Upper lobe of left lung (tissue), 6 donors: ENCODE measurements at regions not wholly inside any gene's neighbourhood (a gene's known extent, or its start where the extent isn't known, plus 50 kb on each side); places are given as distances from the start of the nearest gene placed in this dataset.

Source experiments
- ATAC-seq, 2 donors: fragments of 200-7000 bp; cut with Tn5 transposase; one replicate each; pipeline ENCODE4 v1.9.1; 2022; ENCODE audit warnings: mild to moderate bottlenecking in 2 of 2, moderate library complexity in 2 of 2; ENCODE audit not compliant: low FRiP score in 2 of 2
- DNase-seq, 2 donors: peaks; one replicate each; pipeline ENCODE4 v3.0.0-alpha.2; 2019 to 2020
- H3K27ac ChIP-seq, 4 donors: fragments of 200-600 bp; sonication (generic); one replicate each; pipeline ENCODE4 v1.5.1; 2016 to 2019
- H3K27me3 ChIP-seq, 4 donors: fragments of 200-600 bp; sonication (generic); one replicate each; pipeline ENCODE4 v1.5.1; 2017 to 2019
- H3K36me3 ChIP-seq, 4 donors: fragments of 200-600 bp; sonication (generic); one replicate each; pipeline ENCODE4 v1.5.1; 2016 to 2019
- H3K4me1 ChIP-seq, 4 donors: fragments of 200-600 bp; sonication (generic); one replicate each; pipeline ENCODE4 v1.5.1; 2018 to 2019
- H3K4me3 ChIP-seq, 4 donors: fragments of 200-600 bp; sonication (generic); one replicate each; pipeline ENCODE4 v1.5.1; 2017 to 2019; ENCODE audit warnings: mild to moderate bottlenecking in 2 of 4, moderate library complexity in 1 of 4
- H3K9me3 ChIP-seq, 4 donors: fragments of 200-600 bp; sonication (generic); one replicate each; pipeline ENCODE4 v1.5.1; 2018 to 2019
- EP300 ChIP-seq, 4 donors: sonication (generic); formaldehyde crosslinking; IDR thresholded peaks; one replicate each; pipeline ENCODE4 v1.5.1; 2017; ENCODE audit warnings: antibody characterized with exemption in 4 of 4, control low read depth in 2 of 4
- POLR2A ChIP-seq, 4 donors: fragments of 450-650 bp; IDR thresholded peaks; one replicate each; pipeline ENCODE4 v1.5.1; 2016 to 2017; ENCODE audit warnings: antibody characterized with exemption in 4 of 4, mild to moderate bottlenecking in 2 of 4
- POLR2AphosphoS5 ChIP-seq, 2 donors: sonication (generic); formaldehyde crosslinking; IDR thresholded peaks; one replicate each; pipeline ENCODE4 v1.5.1; 2017; ENCODE audit warnings: antibody characterized with exemption in 2 of 2
- WGBS, 2 donors: methylation state at CpG; one replicate each; pipeline ENCODE4 v1.1.5; 2017 to 2018; 5-methylcytosine and 5-hydroxymethylcytosine counted together
- TF ChIP-seq, protein P1 (sequence below), 6 experiments: fragments of 450-650 bp in 4 of 6; fragments of 200-600 bp in 2 of 6; sonication (generic) in 2 of 6; IDR thresholded peaks; one replicate each; pipeline ENCODE4 v1.5.1; 2016 to 2019; ENCODE audit warnings: antibody characterized with exemption in 6 of 6
- donor health status: DM: no; HTN: no; CAD: no; lungs with moderate emphysema.
- donor health status: DM: no; HTN: yes; CAD: no; lungs with severe emphysema.

- H3K9me3 ChIP-seq, result no peaks in the 10 kb centered on the region
- ATAC-seq (no peak), DNase-seq (no peak)
- H3K36me3 ChIP-seq, result no peaks in the 10 kb centered on the region
- no peak for TF ChIP-seq POLR2AphosphoS5 (IDR thresholded peaks at IDR 0.05)
- no peak for TF ChIP-seq EP300 (IDR thresholded peaks at IDR 0.05)
- TF ChIP-seq, protein P1, sequence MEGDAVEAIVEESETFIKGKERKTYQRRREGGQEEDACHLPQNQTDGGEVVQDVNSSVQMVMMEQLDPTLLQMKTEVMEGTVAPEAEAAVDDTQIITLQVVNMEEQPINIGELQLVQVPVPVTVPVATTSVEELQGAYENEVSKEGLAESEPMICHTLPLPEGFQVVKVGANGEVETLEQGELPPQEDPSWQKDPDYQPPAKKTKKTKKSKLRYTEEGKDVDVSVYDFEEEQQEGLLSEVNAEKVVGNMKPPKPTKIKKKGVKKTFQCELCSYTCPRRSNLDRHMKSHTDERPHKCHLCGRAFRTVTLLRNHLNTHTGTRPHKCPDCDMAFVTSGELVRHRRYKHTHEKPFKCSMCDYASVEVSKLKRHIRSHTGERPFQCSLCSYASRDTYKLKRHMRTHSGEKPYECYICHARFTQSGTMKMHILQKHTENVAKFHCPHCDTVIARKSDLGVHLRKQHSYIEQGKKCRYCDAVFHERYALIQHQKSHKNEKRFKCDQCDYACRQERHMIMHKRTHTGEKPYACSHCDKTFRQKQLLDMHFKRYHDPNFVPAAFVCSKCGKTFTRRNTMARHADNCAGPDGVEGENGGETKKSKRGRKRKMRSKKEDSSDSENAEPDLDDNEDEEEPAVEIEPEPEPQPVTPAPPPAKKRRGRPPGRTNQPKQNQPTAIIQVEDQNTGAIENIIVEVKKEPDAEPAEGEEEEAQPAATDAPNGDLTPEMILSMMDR (IDR thresholded peaks at IDR 0.05), result no peak
- TF ChIP-seq POLR2A (IDR thresholded peaks at IDR 0.05), result no peak
- H3K27ac ChIP-seq, result no peak overlapping the region
- H3K4me1 ChIP-seq, result no peaks in the 10 kb centered on the region
- H3K4me3 ChIP-seq, result no peak overlapping the region
- WGBS, 2 donors, result 94 to 97% methylated on average over 1 of the region's 1 CpG
- H3K27me3 ChIP-seq, result no peaks in the 10 kb centered on the region
Measured at GRCh38 chr17:54021418-54021817, 198.7 kb downstream of the KIF2B start.

DNA sequence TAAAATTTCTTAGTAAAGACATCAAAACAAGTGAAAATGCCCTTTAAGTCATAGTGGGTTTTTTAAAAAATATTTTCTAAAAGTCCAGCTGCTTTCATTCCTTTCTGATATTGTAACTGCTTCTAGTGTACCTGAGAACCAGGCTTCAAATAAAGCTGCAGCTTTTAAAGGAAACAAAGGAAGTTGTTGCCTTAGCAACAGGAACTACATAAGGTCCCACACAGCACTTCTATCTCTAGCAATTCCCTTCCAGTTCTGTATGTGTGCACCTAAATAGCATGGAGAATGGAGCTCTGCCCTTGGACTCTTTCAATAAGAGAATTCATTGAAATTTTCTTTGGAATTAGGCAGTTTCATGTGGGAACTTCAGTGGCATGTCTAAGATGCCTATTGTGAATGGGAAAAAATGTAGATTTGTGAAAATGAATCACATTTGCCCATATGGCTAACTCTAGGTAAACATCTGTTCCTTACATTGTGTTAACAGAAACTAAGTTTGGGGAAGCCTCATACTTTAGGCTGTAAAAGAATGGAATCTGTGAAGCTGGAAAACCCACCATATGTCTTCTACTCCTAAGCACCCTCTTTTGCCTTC lies 206.4 kb downstream of the KIF2B start:
- Histone ChIP-seq H3K4me3 (no peak overlapping the region), H3K36me3 (no peaks in the 10 kb centered on the region), H3K4me1 (no peaks in the 10 kb centered on the region), H3K9me3 (no peaks in the 10 kb centered on the region), H3K27ac (no peak overlapping the region), H3K27me3 (no peaks in the 10 kb centered on the region)
- TF ChIP-seq, protein P1 (IDR thresholded peaks at IDR 0.05), result no peak
- TF ChIP-seq POLR2A (IDR thresholded peaks at IDR 0.05) (no peak), POLR2AphosphoS5 (IDR thresholded peaks at IDR 0.05) (no peak), EP300 (IDR thresholded peaks at IDR 0.05) (no peak)
- DNase-seq, result no peak
- no peak for ATAC-seq

GRCh38 chr17:54029986-54030385 lies 207.3 kb downstream of the KIF2B start:
- Histone ChIP-seq H3K9me3 (no peaks in the 10 kb centered on the region), H3K27me3 (no peaks in the 10 kb centered on the region), H3K4me3 (no peak overlapping the region), H3K27ac (no peak overlapping the region), H3K4me1 (no peaks in the 10 kb centered on the region), H3K36me3 (no peaks in the 10 kb centered on the region)
- ATAC-seq (peak; percentile 21 to 49), DNase-seq (no peak)
- TF ChIP-seq, protein P1 (IDR thresholded peaks at IDR 0.05), result no peak
- no peak for TF ChIP-seq POLR2A (IDR thresholded peaks at IDR 0.05)
- no peak for TF ChIP-seq POLR2AphosphoS5 (IDR thresholded peaks at IDR 0.05)
- TF ChIP-seq EP300 (IDR thresholded peaks at IDR 0.05), result no peak
- 56 to 60% methylated on average over 5 of the region's 5 CpGs for WGBS, 2 donors

DNA sequence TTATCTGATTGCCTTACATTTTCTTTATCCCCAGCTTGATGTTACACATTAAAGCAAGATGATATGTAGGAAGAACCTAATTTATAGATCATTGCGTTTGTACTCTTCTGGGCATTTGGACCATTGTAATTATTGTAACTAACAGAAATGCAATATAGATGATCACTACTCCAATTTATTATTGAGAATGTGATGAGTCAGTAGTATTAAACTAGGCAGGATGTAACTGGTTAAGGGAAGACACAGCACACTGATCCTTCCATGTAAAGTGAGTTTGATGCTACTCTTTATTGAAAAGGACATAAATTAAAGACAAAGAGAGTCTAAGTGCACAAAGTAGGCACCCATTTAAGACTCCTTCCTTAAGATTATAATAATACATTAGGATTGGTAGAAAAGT lies 223.8 kb downstream of the KIF2B start:
- 90 to 91% methylated on average over 1 of the region's 1 CpG for WGBS, 2 donors
- H3K9me3 ChIP-seq, result peaks cover 0 to 17% (median 6%) of the 10 kb centered on the region in 4 donors
- TF ChIP-seq EP300 (IDR thresholded peaks at IDR 0.05) (no peak), POLR2AphosphoS5 (IDR thresholded peaks at IDR 0.05) (no peak), POLR2A (IDR thresholded peaks at IDR 0.05) (no peak)
- TF ChIP-seq, protein P1 (IDR thresholded peaks at IDR 0.05), result no peak
- H3K4me1 ChIP-seq, result no peaks in the 10 kb centered on the region
- no peaks in the 10 kb centered on the region for H3K36me3 ChIP-seq
- H3K27me3 ChIP-seq, result no peaks in the 10 kb centered on the region
- no peak overlapping the region for H3K4me3 ChIP-seq
- ATAC-seq (no peak), DNase-seq (no peak)
- H3K27ac ChIP-seq, result no peak overlapping the region

GRCh38 chr17:54063639-54064038 lies 240.9 kb downstream of the KIF2B start:
- H3K27ac ChIP-seq, result no peak overlapping the region
- TF ChIP-seq POLR2A (IDR thresholded peaks at IDR 0.05), result no peak
- TF ChIP-seq, protein P1 (IDR thresholded peaks at IDR 0.05), result no peak
- TF ChIP-seq POLR2AphosphoS5 (IDR thresholded peaks at IDR 0.05), result no peak
- no peak for TF ChIP-seq EP300 (IDR thresholded peaks at IDR 0.05)

More at GRCh38 chr17:54063639-54064038, 240.9 kb downstream of the KIF2B start:
- no peaks in the 10 kb centered on the region for H3K36me3 ChIP-seq
- 83 to 100% methylated on average over 1 of the region's 1 CpG for WGBS, 2 donors
- no peaks in the 10 kb centered on the region for H3K27me3 ChIP-seq
- no peaks in the 10 kb centered on the region for H3K4me1 ChIP-seq
- H3K4me3 ChIP-seq, result no peak overlapping the region
- DNase-seq (no peak), ATAC-seq (no peak)
- H3K9me3 ChIP-seq, result peaks cover 0 to 1% (median 0%) of the 10 kb centered on the region in 4 donors
